ENCODE measurements at regions not wholly inside any gene's neighbourhood (a gene's known extent, or its start where the extent isn't known, plus 50 kb on each side); places are given as distances from the start of the nearest gene placed in this dataset.

DNA sequence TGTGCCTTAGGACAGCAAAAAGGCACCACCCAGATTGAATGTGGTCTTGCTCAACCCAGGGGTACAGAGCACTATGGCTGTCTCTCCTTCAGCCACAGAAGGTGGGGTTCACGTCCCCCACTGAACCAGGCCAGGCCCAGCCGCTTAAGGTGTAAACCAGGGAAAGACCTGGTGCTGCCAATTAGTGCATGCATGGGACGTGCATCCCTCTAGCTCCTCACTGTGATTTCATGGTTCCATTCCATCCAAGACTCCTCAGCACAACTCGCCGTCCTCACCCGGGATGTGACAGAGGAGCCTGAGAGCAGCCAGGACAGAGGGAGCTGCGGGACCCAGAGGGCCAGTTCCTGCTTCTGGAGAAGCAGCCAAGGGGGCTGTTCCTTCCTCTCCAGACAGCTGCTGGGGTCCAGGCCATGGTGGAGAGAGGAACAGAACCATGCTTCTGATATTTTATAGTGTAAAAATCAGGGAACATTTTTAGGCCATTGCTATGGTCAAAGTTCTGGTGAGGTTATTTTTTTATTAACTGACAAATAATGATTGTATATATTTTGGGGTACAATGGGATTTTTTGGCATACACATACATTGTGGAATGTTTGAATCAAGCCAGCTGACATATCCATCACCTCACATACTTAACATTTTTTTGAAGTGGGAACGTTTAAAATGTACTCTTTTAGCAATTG lies 492.2 kb upstream of the B3GAT1 start:
- Histone ChIP-seq H3K9me3 (ENCODE audit: control insufficient read depth, insufficient read depth, low read length) (no peaks in the 10 kb centered on the region), H3K36me3 (ENCODE audit: control insufficient read depth, insufficient read depth, low read length) (no peaks in the 10 kb centered on the region), H3K4me3 (ENCODE audit: low read length) (no peak overlapping the region), H3K27me3 (ENCODE audit: control insufficient read depth, insufficient read depth, low read length) (no peaks in the 10 kb centered on the region), H3K4me1 (ENCODE audit: control insufficient read depth, insufficient read depth, low read length) (0 out of 2 replicates have a peak, but pooled peaks cover 1% of the 10 kb centered on the region), H3K27ac (ENCODE audit: low read length) (no peak overlapping the region)
- WGBS (ENCODE audit: insufficient coverage, insufficient read length) = no CpG with 5 or more reads among the region's 8 CpGs
- DNase-seq (ENCODE audit: low read depth, low spot score) = no peak

DNA sequence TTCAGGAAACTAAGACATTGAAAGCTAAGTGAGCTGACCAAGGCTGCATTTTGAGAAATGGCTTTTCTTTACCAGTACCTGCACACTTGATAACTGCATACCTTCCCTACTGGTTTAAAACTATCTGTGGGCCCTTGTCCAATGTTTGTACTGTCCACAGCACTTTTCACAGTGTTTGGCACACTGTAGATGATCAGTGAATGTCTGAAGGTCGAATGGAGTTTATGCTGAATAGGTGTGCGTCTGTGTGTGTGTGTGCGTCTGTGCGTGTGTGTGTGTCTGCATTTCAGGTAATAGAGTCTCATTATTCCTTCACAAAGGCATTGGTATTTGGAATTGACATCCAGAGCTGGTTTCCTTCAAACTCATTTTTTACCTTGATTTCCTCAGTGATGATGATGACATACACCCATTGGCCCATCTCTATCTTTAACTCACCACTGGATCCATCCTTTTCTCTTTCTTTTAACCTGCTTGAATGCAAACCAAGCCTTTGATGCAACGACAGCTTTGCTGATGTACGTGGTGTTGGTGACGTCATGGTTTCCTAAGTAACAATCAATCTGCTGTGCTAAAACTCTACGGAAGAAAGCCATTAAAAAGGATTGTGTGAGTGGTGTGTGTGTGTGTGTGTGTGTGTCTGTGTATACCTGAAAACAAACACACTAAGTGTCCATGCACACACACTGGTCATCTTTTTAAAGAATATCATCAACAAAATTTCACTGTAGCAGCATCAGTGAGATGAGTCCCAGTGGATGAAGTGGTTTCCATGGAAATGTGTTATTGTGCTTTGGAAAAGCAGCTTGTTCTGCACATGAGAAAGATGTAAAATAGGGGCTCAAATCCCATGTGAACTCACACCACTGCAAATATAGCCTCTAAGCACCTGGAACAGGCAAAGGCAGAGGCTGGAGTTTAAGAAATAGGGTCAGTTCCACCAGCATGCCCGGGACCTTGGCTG lies 490.2 kb upstream of the B3GAT1 start:
- Histone ChIP-seq H3K36me3 (ENCODE audit: control insufficient read depth, insufficient read depth, low read length) (no peaks in the 10 kb centered on the region), H3K27me3 (ENCODE audit: control insufficient read depth, insufficient read depth, low read length) (no peaks in the 10 kb centered on the region), H3K27ac (ENCODE audit: low read length) (no peak overlapping the region), H3K4me1 (ENCODE audit: control insufficient read depth, insufficient read depth, low read length) (0 out of 2 replicates have a peak, but pooled peaks cover 1% of the 10 kb centered on the region), H3K9me3 (ENCODE audit: control insufficient read depth, insufficient read depth, low read length) (no peaks in the 10 kb centered on the region), H3K4me3 (ENCODE audit: low read length) (no peak overlapping the region)
- no peak for DNase-seq (ENCODE audit: low read depth, low spot score)
- WGBS (ENCODE audit: insufficient coverage, insufficient read length) = no CpG with 5 or more reads among the region's 9 CpGs

DNA sequence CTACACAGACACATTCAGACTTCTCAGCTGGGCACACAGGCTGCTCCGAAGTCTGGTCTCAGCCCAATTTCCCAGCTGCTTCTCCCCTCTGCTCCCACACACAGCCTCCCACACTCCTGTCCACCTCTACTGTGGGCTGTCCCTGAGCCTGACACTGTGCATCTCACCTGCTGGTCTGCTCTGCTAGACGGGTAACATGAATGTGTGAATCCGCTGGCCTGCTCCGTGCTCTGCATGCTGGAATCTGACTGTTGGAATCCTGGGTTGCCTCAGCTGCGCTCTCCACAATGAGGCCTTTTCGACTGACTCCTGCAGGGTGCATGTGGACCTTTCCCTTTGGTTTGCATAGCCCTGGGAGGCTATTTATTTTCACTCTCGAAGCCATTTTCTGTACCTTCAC lies 489.5 kb upstream of the B3GAT1 start:
- H3K27ac ChIP-seq (ENCODE audit: low read length) = no peak overlapping the region
- no peaks in the 10 kb centered on the region for H3K36me3 ChIP-seq (ENCODE audit: control insufficient read depth, insufficient read depth, low read length)
- DNase-seq (ENCODE audit: low read depth, low spot score) = no peak
- no peak overlapping the region for H3K4me3 ChIP-seq (ENCODE audit: low read length)
- 0 out of 2 replicates have a peak, but pooled peaks cover 1% of the 10 kb centered on the region for H3K4me1 ChIP-seq (ENCODE audit: control insufficient read depth, insufficient read depth, low read length)
- WGBS (ENCODE audit: insufficient coverage, insufficient read length) = no CpG with 5 or more reads among the region's 7 CpGs
- H3K9me3 ChIP-seq (ENCODE audit: control insufficient read depth, insufficient read depth, low read length) = no peaks in the 10 kb centered on the region
- H3K27me3 ChIP-seq (ENCODE audit: control insufficient read depth, insufficient read depth, low read length) = no peaks in the 10 kb centered on the region

DNA sequence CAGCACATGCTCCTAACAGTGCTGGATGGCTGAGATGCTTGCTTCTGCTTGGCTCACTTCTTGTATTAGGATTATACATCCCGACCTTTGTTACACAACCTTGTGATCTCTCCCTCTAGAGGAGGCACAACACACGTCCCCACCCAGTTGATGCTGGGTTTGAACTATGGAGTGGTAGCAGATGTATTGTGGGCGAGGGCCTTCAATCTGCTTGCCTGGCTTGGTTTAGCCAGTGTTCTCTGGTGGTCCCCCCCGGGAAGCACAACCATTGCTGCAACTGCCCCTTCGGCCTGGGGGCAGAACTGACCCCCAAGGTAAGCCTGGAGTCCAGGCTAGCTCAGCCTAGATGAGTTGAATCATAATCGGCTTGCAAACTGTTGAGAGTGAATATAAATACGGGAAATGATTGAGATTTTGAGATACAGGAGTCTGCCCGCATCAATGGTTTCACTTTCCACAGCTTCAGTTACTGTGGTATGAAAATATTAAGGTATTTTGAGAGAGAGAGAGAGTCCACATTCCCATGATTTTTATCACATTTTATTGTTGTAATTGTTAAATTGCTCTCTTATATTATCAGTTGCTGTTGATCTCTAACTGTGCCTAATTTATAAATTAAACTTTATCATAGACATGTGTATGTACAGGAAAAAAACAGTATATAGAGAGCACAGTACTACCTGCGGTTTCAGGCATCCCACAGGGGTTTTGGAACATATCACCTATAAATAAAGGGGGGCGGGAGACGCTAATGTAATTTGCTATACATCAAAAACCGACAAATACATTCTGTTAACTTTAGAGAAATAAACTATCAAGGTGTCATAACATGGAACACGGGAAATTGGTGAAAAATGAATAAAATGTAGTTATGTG lies 482.0 kb upstream of the B3GAT1 start:
- H3K4me1 ChIP-seq (ENCODE audit: control insufficient read depth, insufficient read depth, low read length) = no peaks in the 10 kb centered on the region
- no peaks in the 10 kb centered on the region for H3K36me3 ChIP-seq (ENCODE audit: control insufficient read depth, insufficient read depth, low read length)
- H3K27me3 ChIP-seq (ENCODE audit: control insufficient read depth, insufficient read depth, low read length) = no peaks in the 10 kb centered on the region
- no peak overlapping the region for H3K4me3 ChIP-seq (ENCODE audit: low read length)
- no CpG with 5 or more reads among the region's 13 CpGs for WGBS (ENCODE audit: insufficient coverage, insufficient read length)
- no peaks in the 10 kb centered on the region for H3K9me3 ChIP-seq (ENCODE audit: control insufficient read depth, insufficient read depth, low read length)
- H3K27ac ChIP-seq (ENCODE audit: low read length) = no peak overlapping the region
- DNase-seq (ENCODE audit: low read depth, low spot score) = no peak

DNA sequence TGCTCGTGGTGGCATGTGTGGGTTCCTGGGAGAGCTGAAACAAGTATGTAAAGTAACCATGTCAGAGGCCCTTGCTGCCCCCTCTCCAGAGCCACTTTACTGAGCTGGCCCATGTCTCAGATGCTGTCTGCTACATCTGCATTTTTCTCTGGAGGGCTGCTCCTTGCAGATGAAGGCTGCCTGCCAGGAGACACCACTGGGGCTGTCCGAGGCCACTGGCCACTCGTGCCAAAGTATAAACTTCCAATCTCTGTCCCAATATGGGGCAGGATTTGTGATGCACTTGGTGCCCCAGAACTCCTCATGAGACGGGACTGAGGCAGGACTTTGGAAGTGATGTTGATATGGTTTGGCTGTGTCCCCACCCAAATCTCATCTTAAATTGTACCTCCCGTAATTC lies 478.4 kb upstream of the B3GAT1 start:
- no CpG with 5 or more reads among the region's 5 CpGs for WGBS (ENCODE audit: insufficient coverage, insufficient read length)
- Histone ChIP-seq H3K27me3 (ENCODE audit: control insufficient read depth, insufficient read depth, low read length) (no peaks in the 10 kb centered on the region), H3K4me3 (ENCODE audit: low read length) (no peak overlapping the region), H3K36me3 (ENCODE audit: control insufficient read depth, insufficient read depth, low read length) (no peaks in the 10 kb centered on the region), H3K27ac (ENCODE audit: low read length) (no peak overlapping the region), H3K4me1 (ENCODE audit: control insufficient read depth, insufficient read depth, low read length) (no peaks in the 10 kb centered on the region), H3K9me3 (ENCODE audit: control insufficient read depth, insufficient read depth, low read length) (no peaks in the 10 kb centered on the region)
- DNase-seq (ENCODE audit: low read depth, low spot score) = no peak

DNA sequence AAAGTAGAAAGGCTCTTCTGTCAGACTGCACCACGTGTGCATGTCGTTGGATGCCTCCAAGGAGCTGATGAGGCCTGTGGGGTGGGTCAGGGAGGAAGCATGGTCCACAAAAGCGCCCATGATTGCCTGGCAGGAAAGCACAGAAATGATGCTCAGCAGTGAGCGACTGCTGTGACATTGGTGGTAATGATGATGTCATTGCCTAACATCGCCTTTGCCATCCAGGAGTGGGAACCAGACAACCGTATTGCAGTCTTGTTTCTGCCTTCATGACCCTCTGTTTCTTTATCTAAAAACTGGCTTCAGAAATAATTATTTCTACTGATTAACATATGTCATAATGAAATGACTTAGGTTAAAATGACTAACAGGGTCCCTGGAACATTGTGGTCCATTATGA lies 477.8 kb upstream of the B3GAT1 start:
- Histone ChIP-seq H3K27me3 (ENCODE audit: control insufficient read depth, insufficient read depth, low read length) (no peaks in the 10 kb centered on the region), H3K4me1 (ENCODE audit: control insufficient read depth, insufficient read depth, low read length) (no peaks in the 10 kb centered on the region), H3K4me3 (ENCODE audit: low read length) (no peak overlapping the region), H3K9me3 (ENCODE audit: control insufficient read depth, insufficient read depth, low read length) (no peaks in the 10 kb centered on the region), H3K27ac (ENCODE audit: low read length) (no peak overlapping the region), H3K36me3 (ENCODE audit: control insufficient read depth, insufficient read depth, low read length) (no peaks in the 10 kb centered on the region)
- no peak for DNase-seq (ENCODE audit: low read depth, low spot score)
- no CpG with 5 or more reads among the region's 6 CpGs for WGBS (ENCODE audit: insufficient coverage, insufficient read length)

DNA sequence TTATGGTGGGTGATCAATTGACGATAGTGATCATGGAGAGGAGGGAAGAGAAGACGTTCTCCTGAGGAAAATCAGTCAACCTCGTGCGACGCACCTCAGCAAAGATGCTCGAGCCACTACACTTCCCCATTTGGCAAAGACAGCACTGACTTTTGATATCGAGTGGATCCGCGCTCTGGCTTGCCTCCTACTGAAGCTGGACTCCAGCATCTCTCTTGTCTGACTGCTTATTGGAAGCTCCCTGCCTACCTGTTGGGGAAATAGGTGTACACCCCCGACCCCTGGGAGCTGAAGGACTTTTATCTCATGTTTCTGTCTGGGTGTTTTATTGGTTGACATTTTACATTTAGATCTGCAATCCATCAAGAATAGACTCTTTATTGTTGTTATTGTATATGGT lies 476.8 kb upstream of the B3GAT1 start:
- no peak overlapping the region for H3K27ac ChIP-seq (ENCODE audit: low read length)
- H3K4me3 ChIP-seq (ENCODE audit: low read length) = no peak overlapping the region
- no peaks in the 10 kb centered on the region for H3K4me1 ChIP-seq (ENCODE audit: control insufficient read depth, insufficient read depth, low read length)
- H3K9me3 ChIP-seq (ENCODE audit: control insufficient read depth, insufficient read depth, low read length) = no peaks in the 10 kb centered on the region
- no CpG with 5 or more reads among the region's 10 CpGs for WGBS (ENCODE audit: insufficient coverage, insufficient read length)
- no peaks in the 10 kb centered on the region for H3K27me3 ChIP-seq (ENCODE audit: control insufficient read depth, insufficient read depth, low read length)
- no peaks in the 10 kb centered on the region for H3K36me3 ChIP-seq (ENCODE audit: control insufficient read depth, insufficient read depth, low read length)
- DNase-seq (ENCODE audit: low read depth, low spot score) = no peak

DNA sequence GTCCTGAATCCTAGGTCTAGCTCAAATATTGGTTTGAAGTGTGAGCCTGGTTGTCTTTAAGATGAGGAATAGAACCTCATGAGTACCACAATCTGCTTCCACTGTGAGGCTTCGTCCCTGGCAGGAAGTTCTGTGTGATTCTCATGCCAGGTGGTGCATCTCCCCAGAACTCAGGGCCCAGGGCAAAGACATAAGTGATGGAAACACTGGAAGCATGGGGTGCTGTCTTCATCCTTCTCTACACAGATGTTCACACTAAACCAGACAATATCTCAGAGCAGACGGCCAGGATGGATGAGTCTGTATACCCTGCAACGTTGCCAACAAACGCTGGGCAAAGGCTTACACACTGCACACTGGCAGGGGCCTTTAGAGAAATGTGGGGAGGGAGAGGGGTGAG lies 475.9 kb upstream of the B3GAT1 start:
- H3K4me3 ChIP-seq (ENCODE audit: low read length) = no peak overlapping the region
- no CpG with 5 or more reads among the region's 4 CpGs for WGBS (ENCODE audit: insufficient coverage, insufficient read length)
- H3K36me3 ChIP-seq (ENCODE audit: control insufficient read depth, insufficient read depth, low read length) = no peaks in the 10 kb centered on the region

DNA sequence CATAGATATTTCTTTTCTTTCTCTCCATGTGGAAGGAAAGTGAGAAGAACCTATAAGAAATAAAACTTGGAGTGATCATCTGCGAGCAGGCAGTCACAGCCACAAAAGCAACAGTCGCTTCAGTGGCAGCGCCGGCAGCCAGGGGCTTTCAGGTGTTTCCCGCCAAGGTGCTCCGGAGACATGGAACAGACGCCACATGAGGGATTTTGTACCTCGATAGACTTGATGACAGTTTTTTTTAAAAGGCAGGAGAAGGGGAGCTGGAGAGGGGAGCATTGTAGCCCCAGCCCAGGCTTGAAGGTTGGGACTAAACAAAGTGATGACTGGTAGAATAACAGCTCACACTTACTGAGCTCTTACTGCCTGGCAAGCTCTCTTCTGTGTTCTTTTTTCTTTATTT lies 471.4 kb upstream of the B3GAT1 start:
- Histone ChIP-seq H3K4me3 (ENCODE audit: low read length) (no peak overlapping the region), H3K27ac (ENCODE audit: low read length) (no peak overlapping the region), H3K36me3 (ENCODE audit: control insufficient read depth, insufficient read depth, low read length) (no peaks in the 10 kb centered on the region), H3K9me3 (ENCODE audit: control insufficient read depth, insufficient read depth, low read length) (no peaks in the 10 kb centered on the region), H3K4me1 (ENCODE audit: control insufficient read depth, insufficient read depth, low read length) (no peaks in the 10 kb centered on the region), H3K27me3 (ENCODE audit: control insufficient read depth, insufficient read depth, low read length) (no peaks in the 10 kb centered on the region)
- no peak for DNase-seq (ENCODE audit: low read depth, low spot score)
- no CpG with 5 or more reads among the region's 8 CpGs for WGBS (ENCODE audit: insufficient coverage, insufficient read length)

More for the DNA sequence above, 475.9 kb upstream of the B3GAT1 start:
- no peak for DNase-seq (ENCODE audit: low read depth, low spot score)
- no peaks in the 10 kb centered on the region for H3K27me3 ChIP-seq (ENCODE audit: control insufficient read depth, insufficient read depth, low read length)
- H3K9me3 ChIP-seq (ENCODE audit: control insufficient read depth, insufficient read depth, low read length) = no peaks in the 10 kb centered on the region
- H3K27ac ChIP-seq (ENCODE audit: low read length) = no peak overlapping the region
- H3K4me1 ChIP-seq (ENCODE audit: control insufficient read depth, insufficient read depth, low read length) = no peaks in the 10 kb centered on the region

DNA sequence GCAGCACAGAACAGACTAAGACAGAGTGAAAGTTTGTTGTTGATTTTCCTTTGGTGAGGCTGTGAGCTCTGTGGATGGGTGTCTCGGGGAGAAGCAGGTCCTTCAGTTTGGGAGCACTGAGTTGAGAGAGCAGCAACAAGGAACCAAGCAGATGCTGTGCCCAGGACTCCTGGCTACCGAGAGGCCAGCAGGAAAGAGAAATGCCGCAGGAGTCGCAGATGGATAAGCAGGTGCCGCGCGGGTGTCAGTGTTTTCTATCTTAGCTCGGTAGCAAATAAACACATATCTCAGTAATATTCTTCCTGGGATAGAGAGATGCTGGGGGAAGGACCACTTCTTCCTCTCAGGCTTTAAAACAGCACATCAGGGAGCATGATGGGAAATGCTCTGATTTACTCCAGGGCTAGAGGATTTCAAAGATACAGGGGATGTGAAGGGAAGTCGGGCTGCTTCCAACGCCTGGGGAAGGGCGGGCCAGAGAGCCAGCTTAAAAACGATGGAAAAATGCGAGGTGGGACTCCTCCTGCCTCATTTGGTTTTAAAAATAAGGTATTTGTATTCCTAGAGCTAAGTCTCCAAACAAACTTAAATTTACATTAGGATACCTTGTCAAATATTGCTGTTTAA lies 470.7 kb upstream of the B3GAT1 start:
- DNase-seq (ENCODE audit: low read depth, low spot score) = no peak
- Histone ChIP-seq H3K36me3 (ENCODE audit: control insufficient read depth, insufficient read depth, low read length) (no peaks in the 10 kb centered on the region), H3K9me3 (ENCODE audit: control insufficient read depth, insufficient read depth, low read length) (no peaks in the 10 kb centered on the region), H3K27me3 (ENCODE audit: control insufficient read depth, insufficient read depth, low read length) (no peaks in the 10 kb centered on the region), H3K4me3 (ENCODE audit: low read length) (no peak overlapping the region), H3K27ac (ENCODE audit: low read length) (no peak overlapping the region), H3K4me1 (ENCODE audit: control insufficient read depth, insufficient read depth, low read length) (no peaks in the 10 kb centered on the region)
- no CpG with 5 or more reads among the region's 13 CpGs for WGBS (ENCODE audit: insufficient coverage, insufficient read length)

Measured in iPS DF 6.9 (cell line).